GM21390 (cell line): ENCODE measurements at regions not wholly inside any gene's neighbourhood (a gene's known extent, or its start where the extent isn't known, plus 50 kb on each side); places are given as distances from the start of the nearest gene placed in this dataset.

Experiments
- ATAC-seq: cut with Tn5 transposase; IDR thresholded peaks from one replicate; pipeline ENCODE4 v1.9.1; 2021; ENCODE audit not compliant: unreplicated experiment

- no peak for ATAC-seq
Observed at GRCh38 chr4:29131304-29131703, 1588.9 kb upstream of the PCDH7 start.

GRCh38 chr4:29142708-29143107, 1577.5 kb upstream of the PCDH7 start:
- ATAC-seq: no peak

DNA sequence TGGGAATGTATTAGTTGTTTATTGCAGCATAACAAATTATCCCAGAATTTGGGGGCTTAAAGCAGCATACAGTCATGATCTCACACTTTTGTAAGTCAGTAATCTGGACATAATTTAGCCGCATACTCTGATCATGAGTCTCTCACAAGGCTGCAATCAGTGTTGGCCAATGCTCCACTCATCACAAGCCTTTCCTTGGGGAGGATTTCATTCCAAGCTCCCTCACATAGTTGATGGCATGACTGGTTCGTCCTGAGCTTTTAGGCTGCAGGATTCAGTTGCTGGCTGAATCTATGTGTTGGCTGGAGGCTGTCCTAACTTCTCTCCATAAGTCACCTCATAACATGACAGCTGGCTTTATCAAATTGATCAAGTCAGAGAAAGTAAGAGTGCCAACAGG, 1568.6 kb upstream of the PCDH7 start:
- no peak for ATAC-seq

GRCh38 chr4:29153642-29154041, 1566.5 kb upstream of the PCDH7 start:
- no peak for ATAC-seq

DNA sequence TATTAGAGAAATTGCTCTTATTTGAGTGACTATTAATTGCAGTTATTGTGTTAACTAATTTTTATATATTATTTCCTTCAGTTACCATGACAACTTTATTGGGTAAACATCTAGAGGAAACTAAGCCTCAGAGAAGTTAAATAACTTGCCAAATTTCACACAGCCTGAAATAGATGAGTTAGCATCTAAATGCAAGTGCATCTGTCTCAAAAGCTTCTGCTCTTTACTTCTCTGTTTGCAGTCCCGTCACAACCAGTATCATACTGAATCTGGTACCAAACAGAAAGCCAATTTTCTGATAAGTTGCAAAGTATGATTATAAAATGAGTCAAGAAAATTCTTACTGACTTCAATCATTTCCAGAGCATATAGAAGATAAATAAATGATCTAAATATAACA, 1544.9 kb upstream of the PCDH7 start:
- no peak for ATAC-seq

- no peak for ATAC-seq
Observed at GRCh38 chr4:29199025-29199424, 1521.1 kb upstream of the PCDH7 start.

DNA sequence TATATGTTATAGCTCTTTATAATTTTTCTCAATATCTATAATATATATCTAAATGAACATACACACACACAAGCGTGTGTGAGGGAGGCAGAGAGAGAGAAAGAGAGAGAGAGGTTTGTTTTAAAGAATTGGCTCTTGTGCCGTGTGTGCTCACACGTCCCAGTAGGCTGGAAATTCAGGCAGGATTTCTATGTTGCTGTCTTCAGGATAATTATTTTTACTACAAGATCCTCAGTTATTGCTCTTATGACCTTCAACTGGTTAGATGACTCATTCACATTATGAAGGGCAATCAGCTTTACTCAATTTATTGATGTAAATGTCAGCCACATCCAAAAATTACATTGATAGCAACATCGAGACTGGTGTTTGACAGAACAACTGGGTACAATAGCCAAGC, 1520.7 kb upstream of the PCDH7 start:
- no peak for ATAC-seq

GRCh38 chr4:29213020-29213419, 1507.1 kb upstream of the PCDH7 start:
- ATAC-seq: no peak

- ATAC-seq: no peak
Observed at GRCh38 chr4:29220761-29221160, 1499.4 kb upstream of the PCDH7 start.

- no peak for ATAC-seq
Observed at GRCh38 chr4:29224911-29225310, 1495.3 kb upstream of the PCDH7 start.

DNA sequence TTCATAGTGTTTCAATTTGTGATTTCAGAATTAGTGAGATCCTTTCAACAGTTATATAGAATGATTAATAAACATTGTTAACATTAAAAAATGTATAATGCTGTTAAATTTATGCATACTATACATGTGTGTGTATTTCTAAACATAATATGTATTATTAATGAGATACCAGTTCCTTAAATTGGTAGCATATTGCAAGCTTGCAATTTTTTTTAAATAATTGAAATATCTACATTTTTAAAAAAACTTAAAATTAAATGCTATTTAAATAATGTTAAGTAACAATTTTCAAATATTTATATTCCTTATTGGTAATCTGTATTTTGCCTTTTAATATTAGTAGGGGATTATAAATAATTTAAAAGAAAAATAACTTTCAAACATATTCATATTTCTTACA, 1479.5 kb upstream of the PCDH7 start:
- ATAC-seq: no peak

DNA sequence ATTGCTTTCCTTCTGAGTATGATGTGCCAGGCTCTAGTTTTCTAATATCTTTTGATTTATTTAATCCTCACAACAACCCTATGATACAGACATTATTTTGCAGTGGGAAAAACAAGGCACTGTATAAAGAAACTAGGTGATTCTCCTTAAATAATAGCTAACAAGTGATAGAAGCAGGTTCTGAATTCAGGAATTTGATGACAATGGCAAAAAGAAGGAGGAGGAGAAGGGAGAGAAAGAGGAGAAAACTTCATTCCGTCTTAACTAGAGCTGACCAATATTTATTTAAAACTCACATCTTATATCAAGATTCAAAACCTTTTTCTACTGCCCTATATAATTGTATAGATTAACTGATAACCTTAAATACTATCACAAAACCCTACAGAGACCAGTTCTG, 1477.1 kb upstream of the PCDH7 start:
- ATAC-seq: no peak

DNA sequence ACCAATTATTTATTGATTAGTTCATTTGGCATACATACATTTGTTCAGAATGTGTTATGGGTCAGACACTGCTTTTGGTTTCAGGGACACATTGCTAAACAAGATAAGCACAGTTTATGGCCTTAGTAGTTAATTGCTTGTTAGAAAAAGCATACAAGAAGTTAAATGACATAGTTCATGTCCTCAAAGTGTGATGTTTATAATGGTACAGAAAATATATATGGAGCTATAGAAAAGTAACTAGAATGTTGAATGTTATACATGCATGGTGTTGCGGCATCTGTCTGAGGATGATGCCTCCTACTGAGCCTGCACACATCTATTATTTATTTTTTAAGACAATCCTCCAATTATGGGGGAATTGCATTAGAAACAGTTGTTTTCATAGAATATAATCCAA, 1476.3 kb upstream of the PCDH7 start:
- ATAC-seq: no peak

DNA sequence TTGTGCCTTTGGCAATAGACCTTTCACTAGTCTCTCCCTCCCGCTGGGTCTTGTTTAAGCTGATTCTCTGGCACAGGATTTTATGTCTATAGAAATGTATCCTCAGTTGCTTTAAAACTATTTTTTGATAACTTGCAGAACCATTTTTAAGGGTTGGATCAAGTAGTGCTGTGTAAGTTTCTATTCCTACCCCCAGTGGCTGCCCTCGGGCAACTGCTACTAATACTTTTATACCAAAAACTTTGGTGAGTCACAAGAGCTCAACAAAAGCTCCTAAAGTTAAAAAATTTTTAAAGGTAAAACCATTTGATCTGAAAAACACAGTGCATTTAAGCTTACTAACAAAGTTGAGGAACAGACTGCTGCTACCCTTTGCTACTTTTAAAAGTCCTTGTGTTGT, 1460.6 kb upstream of the PCDH7 start:
- ATAC-seq: no peak

- ATAC-seq: no peak
Observed at GRCh38 chr4:29262986-29263385, 1457.2 kb upstream of the PCDH7 start.

DNA sequence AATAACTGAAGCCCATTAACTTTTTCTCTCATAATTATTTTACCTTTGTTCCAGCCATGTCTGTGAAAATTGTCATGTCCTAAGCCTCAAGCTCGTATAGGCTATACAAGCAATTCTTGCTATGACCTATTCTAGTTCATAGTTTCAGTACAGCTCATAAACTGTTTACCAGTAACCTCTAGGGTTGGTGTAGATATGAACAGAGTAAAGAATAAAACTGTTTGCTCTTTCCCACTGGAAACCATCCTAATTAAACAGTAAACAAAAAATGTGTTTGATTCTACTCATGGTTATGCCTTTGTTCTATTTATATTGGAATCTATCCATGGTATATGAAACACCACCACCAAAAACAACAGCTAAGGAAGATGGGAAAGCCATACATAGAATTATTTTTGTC, 1444.0 kb upstream of the PCDH7 start:
- ATAC-seq: no peak

DNA sequence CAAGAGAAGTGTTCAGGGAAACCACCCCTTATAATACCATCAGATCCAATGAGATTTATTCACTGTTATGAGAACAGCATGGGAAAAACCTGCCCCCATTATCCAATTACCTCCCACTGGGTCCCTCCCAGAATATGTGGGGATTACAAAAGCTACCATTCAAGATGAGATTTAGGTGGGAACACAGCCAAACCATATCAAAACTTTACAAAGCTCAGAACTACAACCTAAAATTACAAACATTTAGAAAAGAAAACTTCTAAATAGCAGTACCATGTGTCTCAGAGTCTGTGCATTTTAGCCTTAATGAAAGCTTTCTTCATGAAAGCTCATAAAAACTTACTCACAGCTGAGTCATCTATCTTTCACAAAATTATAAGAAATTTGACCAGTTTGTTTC, 1442.8 kb upstream of the PCDH7 start:
- no peak for ATAC-seq

DNA sequence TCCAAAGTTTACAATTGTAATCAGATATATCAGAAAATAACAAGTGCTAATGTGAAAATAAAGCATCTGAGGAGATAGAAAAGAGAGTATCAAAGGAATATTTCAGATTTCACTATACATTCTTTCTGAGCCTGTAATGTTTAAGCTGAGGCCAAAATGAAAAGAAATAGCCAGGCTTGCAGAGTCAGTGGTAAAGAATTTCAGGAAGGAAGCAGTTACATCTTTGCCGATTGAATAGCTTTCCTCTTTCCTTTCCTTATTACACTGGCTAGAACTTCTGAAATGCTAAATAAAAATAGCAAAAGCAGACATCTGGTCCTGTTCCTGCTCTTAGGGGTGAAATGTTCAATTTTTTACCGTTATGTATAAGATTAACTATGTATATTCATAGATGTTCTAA, 1441.6 kb upstream of the PCDH7 start:
- no peak for ATAC-seq

DNA sequence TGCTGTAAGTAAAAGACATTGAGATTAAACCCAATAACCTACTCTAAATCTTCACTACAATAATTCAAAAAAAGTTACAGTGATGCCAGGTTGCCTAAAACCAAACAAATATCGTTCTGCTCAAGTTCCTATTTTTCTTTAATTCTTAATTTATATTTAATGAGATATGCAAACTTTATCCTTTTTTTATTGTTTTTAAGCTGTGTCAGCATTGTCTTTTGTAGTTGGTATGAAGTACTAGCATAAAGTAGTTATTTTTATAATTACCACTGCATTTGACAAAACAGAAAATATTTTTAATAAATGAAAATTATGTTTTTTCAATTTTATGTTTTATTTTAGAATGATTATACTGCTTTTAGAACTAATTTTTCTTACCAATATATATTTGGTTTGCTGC, 1431.1 kb upstream of the PCDH7 start:
- ATAC-seq: no peak

- ATAC-seq: no peak
Observed at GRCh38 chr4:29295280-29295679, 1424.9 kb upstream of the PCDH7 start.

DNA sequence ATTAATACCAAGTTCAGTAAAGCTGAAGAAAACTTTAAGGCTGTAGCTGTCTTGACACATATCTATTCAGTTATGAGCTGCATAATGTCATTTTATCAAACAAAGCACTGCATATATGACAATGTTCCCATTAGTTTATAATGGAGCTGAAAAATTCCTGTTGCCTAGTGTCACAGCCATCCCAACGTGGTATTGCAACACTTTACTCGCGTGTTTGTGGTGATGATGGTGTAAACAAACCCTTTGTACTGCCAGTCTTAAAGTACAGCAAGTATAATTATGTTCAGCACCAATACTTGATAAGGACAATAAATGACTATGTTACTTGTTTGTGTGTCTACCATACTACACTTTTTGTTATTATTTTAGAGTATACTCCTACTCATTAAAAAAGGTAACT, 1415.6 kb upstream of the PCDH7 start:
- no peak for ATAC-seq

DNA sequence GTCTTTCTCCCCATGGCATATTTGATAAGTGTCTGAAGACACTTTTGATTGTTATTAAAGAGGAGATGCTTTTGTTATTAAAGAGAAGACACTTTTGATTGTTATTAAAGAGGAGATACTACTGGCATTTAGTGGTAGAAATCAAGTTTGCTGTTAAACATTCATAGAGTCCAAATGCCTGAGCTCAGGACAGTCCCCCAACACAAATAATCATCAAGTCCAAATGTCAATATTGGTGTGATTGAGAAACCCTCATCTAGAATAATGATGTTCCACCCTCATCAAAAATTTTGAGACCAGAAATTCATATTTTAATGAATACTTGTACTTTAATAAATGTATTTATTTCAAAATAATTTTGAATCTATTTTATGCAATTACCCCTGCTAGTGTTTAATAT, 1412.9 kb upstream of the PCDH7 start:
- no peak for ATAC-seq

DNA sequence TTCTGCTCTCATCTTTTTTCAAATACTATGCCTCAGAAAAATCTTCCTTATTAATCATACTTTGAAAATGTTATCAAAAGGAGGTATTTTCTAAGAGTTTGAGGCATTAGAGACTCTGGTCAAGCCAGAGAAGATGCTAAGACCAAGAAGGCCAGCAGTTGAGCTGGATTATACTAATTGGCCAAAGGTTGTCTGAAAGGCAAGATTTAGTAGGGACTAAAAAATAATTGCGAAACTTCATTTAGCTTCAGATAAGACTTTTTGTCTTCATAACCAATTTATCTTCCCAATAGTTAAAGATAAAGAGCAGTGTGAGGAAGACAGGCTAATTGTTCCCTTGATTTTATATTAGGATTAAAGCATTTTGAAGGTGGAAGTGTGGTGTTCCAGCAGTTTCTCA, 1412.4 kb upstream of the PCDH7 start:
- ATAC-seq: no peak

DNA sequence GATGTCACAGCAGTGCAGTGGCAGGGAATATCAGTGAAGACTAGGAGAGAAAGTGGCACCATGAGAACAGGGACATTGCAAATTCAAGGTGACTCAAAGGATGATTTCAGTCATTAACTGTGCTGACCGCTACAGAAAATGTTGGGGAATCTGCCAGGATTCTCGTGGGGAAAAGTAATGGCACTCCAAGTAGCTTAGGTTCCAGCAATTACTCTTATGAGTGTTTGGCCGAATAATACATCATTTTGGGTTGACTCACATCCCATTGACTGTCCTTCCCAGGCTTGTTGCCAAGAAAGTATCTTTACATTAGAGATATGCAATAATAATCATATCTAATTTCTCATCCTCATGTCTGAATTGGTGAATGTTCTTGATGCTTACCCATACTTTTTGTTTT, 1411.1 kb upstream of the PCDH7 start:
- ATAC-seq: no peak
